HEK293 (cell line): ENCODE measurements at regions not wholly inside any gene's neighbourhood (a gene's known extent, or its start where the extent isn't known, plus 50 kb on each side); places are given as distances from the start of the nearest gene placed in this dataset.
A peak's percentile ranks its signal among the peaks of the same experiment; 100 is the strongest.
"Not testable (repeated sequence)": the region's sequence is repeated elsewhere in the genome, so short reads cannot be mapped to it uniquely, and the experiment has no call there.

Experiments used
- CTCF ChIA-PET: fragments of 350-600 bp; formaldehyde crosslinking; extraction: SDS; loops from one replicate; lab custom pipeline; 2021; ENCODE audit warnings: antibody characterized with exemption; lab: Yijun Ruan, JAX
- POLR2A ChIA-PET: fragments of 300-600 bp; formaldehyde crosslinking; extraction: SDS; loops from one replicate; lab custom pipeline; 2020; ENCODE audit warnings: antibody characterized with exemption, inconsistent platforms; lab: Yijun Ruan, JAX
- H3K27ac ChIP-seq: fragments of 200-500 bp; sonication (Bioruptor generic); 2 replicates; pipeline ENCODE4 v1.5.1; 2014; ENCODE audit warnings: low read depth, low read length, control low read depth, inconsistent platforms; ENCODE audit errors: extremely low read depth
- H3K36me3 ChIP-seq, 2 experiments: fragments of 200-500 bp in 1 of 2; sonication (Bioruptor generic) in 1 of 2; 1 replicate in 1 of 2; 2 replicates in 1 of 2; pipeline ENCODE4 v1.5.1; 2014 to 2017; ENCODE audit warnings: inconsistent platforms in 2 of 2, low read length in 2 of 2; ENCODE audit not compliant: control insufficient read depth in 2 of 2, insufficient read depth in 1 of 2
- H3K4me1 ChIP-seq: fragments of 200-500 bp; sonication (Bioruptor generic); 2 replicates; pipeline ENCODE4 v1.5.1; 2014; ENCODE audit warnings: mild to moderate bottlenecking, low read length, inconsistent platforms; ENCODE audit not compliant: control insufficient read depth, insufficient read depth
- H3K4me3 ChIP-seq: 2 replicates; pipeline ENCODE4 v1.5.1; 2011; ENCODE audit warnings: low read depth, mild to moderate bottlenecking, control low read depth, low read length, moderate library complexity
- H3K9me3 ChIP-seq: fragments of 200-500 bp; sonication (Bioruptor generic); 2 replicates; pipeline ENCODE4 v1.5.1; 2014; ENCODE audit warnings: low read depth, low read length, inconsistent platforms; ENCODE audit not compliant: control insufficient read depth, insufficient read depth
- GFI1B ChIP-seq: fragments of 450-650 bp; formaldehyde crosslinking; IDR thresholded peaks from 2 replicates; pipeline ENCODE4 v1.5.1; 2016; ENCODE audit warnings: missing biosample characterization, missing genetic modification characterization
- HOXC10 ChIP-seq: sonication (generic); formaldehyde crosslinking; IDR thresholded peaks from 2 replicates; pipeline ENCODE4 v1.8.1; 2023; ENCODE audit warnings: mild to moderate bottlenecking, missing genetic modification reagents
- HOXD13 ChIP-seq: sonication (generic); formaldehyde crosslinking; IDR thresholded peaks from 2 replicates; pipeline ENCODE4 v1.8.0; 2022; ENCODE audit warnings: missing genetic modification reagents, borderline replicate concordance
- OVOL3 ChIP-seq: fragments of 450-650 bp; formaldehyde crosslinking; IDR thresholded peaks from 2 replicates; pipeline ENCODE4 v1.5.1; 2016; ENCODE audit warnings: missing biosample characterization, missing genetic modification characterization
- RBAK ChIP-seq: fragments of 450-650 bp; formaldehyde crosslinking; IDR thresholded peaks from 2 replicates; pipeline ENCODE4 v1.5.1; 2016; ENCODE audit warnings: missing biosample characterization, missing genetic modification characterization
- SCRT2 ChIP-seq: fragments of 450-650 bp; formaldehyde crosslinking; IDR thresholded peaks from 2 replicates; pipeline ENCODE4 v1.5.1; 2016; ENCODE audit warnings: missing biosample characterization, missing genetic modification characterization
- SP2 ChIP-seq: fragments of 450-650 bp; formaldehyde crosslinking; IDR thresholded peaks from 2 replicates; pipeline ENCODE4 v1.5.1; 2016; ENCODE audit warnings: missing biosample characterization, missing genetic modification characterization
- ZNF133 ChIP-seq: fragments of 450-650 bp; formaldehyde crosslinking; IDR thresholded peaks from 2 replicates; pipeline ENCODE4 v1.5.1; 2016; ENCODE audit warnings: missing biosample characterization, missing genetic modification characterization
- ZNF175 ChIP-seq: fragments of 450-650 bp; formaldehyde crosslinking; IDR thresholded peaks from 2 replicates; pipeline ENCODE4 v1.5.1; 2016; ENCODE audit warnings: missing biosample characterization, missing genetic modification characterization
- ZNF302 ChIP-seq: fragments of 450-650 bp; formaldehyde crosslinking; IDR thresholded peaks from 2 replicates; pipeline ENCODE4 v1.5.1; 2016; ENCODE audit warnings: missing biosample characterization, missing genetic modification characterization, low read depth
- ZNF341 ChIP-seq: fragments of 450-650 bp; formaldehyde crosslinking; IDR thresholded peaks from 2 replicates; pipeline ENCODE4; 2016; ENCODE audit warnings: low read depth, missing biosample characterization, missing genetic modification characterization
- ZNF654 ChIP-seq: fragments of 450-650 bp; formaldehyde crosslinking; IDR thresholded peaks from 2 replicates; pipeline ENCODE4 v1.5.1; 2016; ENCODE audit warnings: low read depth, missing biosample characterization, missing genetic modification characterization
- TF ChIP-seq, protein P1 (sequence below): fragments of 450-650 bp; formaldehyde crosslinking; IDR thresholded peaks from 2 replicates; pipeline ENCODE4 v1.5.1; 2016; ENCODE audit warnings: missing biosample characterization, missing genetic modification characterization
- TF ChIP-seq, protein P2 (sequence below): fragments of 450-650 bp; formaldehyde crosslinking; IDR thresholded peaks from 2 replicates; pipeline ENCODE4 v1.5.1; 2016; ENCODE audit warnings: missing biosample characterization, missing genetic modification characterization
- TF ChIP-seq, protein P3 (sequence below): fragments of 450-650 bp; formaldehyde crosslinking; IDR thresholded peaks from 2 replicates; pipeline ENCODE4 v1.5.1; 2016; ENCODE audit warnings: missing biosample characterization, missing genetic modification characterization, low read depth
- TF ChIP-seq, protein P4 (sequence below): fragments of 450-650 bp; formaldehyde crosslinking; IDR thresholded peaks from 2 replicates; pipeline ENCODE4 v1.5.1; 2016; ENCODE audit warnings: missing biosample characterization, missing genetic modification characterization

DNA sequence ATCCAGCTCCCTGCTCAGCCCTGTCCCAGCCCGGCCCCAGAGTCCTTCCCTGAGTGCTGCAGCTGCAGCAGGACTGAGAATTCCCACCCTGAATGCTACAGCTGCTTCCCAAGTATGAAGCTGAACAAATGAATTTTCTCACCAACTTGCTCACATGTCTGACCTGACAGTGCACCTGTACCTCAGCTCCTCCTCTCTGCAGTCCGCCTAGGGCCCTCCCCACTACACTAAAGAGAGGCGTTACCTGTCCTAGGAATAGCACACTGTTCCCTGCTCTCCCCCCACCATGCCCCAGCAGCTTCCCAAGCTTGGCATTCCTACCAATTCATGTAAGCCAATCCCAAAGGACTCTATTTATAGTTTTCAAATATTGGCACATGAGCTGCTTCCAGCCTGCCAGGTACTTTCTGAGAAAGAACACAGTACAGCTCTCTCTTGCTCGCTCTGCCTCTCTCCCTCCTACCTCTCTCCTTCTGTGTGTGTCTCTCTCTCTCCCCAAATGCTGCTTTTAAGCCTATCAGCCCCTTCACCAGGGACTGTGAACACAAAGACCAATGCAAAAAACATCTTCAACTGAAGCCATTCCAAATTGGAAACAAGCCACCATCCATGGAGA lies 400.1 kb downstream of the TNS3 start (continued):
- TF ChIP-seq, protein P1, sequence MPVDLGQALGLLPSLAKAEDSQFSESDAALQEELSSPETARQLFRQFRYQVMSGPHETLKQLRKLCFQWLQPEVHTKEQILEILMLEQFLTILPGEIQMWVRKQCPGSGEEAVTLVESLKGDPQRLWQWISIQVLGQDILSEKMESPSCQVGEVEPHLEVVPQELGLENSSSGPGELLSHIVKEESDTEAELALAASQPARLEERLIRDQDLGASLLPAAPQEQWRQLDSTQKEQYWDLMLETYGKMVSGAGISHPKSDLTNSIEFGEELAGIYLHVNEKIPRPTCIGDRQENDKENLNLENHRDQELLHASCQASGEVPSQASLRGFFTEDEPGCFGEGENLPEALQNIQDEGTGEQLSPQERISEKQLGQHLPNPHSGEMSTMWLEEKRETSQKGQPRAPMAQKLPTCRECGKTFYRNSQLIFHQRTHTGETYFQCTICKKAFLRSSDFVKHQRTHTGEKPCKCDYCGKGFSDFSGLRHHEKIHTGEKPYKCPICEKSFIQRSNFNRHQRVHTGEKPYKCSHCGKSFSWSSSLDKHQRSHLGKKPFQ (tag by site-specific recombination), result no peak
- TF ChIP-seq, protein P2, sequence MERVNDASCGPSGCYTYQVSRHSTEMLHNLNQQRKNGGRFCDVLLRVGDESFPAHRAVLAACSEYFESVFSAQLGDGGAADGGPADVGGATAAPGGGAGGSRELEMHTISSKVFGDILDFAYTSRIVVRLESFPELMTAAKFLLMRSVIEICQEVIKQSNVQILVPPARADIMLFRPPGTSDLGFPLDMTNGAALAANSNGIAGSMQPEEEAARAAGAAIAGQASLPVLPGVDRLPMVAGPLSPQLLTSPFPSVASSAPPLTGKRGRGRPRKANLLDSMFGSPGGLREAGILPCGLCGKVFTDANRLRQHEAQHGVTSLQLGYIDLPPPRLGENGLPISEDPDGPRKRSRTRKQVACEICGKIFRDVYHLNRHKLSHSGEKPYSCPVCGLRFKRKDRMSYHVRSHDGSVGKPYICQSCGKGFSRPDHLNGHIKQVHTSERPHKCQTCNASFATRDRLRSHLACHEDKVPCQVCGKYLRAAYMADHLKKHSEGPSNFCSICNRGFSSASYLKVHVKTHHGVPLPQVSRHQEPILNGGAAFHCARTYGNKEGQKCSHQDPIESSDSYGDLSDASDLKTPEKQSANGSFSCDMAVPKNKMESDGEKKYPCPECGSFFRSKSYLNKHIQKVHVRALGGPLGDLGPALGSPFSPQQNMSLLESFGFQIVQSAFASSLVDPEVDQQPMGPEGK (tag by site-specific recombination), result no peak

DNA sequence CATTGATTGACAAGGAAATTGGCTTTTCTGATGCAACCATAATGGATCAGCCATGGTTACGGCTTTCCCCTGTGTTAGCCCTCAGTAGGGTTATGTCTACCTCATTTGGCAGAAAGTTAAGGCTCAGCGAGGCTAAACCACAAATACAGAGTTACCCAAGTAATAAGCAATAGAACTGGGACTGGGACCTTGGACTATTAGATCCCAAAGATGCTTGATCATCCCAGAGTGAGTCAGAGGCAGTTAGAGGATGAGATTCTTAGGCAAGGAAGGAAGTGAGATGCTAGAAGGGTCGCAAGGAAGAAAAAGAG lies 401.4 kb downstream of the TNS3 start:
- no peaks in the 10 kb centered on the region for H3K4me1 ChIP-seq
- no peaks in the 10 kb centered on the region for H3K36me3 ChIP-seq
- no peak overlapping the region for H3K27ac ChIP-seq
- POLR2A ChIA-PET, result no interaction called here
- no peak overlapping the region for H3K4me3 ChIP-seq
- TF ChIP-seq HOXD13 (CRISPR knock-in tag), result no peak
- TF ChIP-seq ZNF341 (tag by site-specific recombination), result no peak
- no peak for TF ChIP-seq GFI1B
- no peak for TF ChIP-seq ZNF133
- TF ChIP-seq, all 188 proteins: peak for 0
- no peaks in the 10 kb centered on the region for H3K9me3 ChIP-seq
- CTCF ChIA-PET, result interaction anchor here (0.5 to 2.9 kb wide), 11 partner anchors 10 to 1308 kb away, joined by 3 to 11 read pairs (median 3); no protein-coding TSS in a partner anchor

DNA sequence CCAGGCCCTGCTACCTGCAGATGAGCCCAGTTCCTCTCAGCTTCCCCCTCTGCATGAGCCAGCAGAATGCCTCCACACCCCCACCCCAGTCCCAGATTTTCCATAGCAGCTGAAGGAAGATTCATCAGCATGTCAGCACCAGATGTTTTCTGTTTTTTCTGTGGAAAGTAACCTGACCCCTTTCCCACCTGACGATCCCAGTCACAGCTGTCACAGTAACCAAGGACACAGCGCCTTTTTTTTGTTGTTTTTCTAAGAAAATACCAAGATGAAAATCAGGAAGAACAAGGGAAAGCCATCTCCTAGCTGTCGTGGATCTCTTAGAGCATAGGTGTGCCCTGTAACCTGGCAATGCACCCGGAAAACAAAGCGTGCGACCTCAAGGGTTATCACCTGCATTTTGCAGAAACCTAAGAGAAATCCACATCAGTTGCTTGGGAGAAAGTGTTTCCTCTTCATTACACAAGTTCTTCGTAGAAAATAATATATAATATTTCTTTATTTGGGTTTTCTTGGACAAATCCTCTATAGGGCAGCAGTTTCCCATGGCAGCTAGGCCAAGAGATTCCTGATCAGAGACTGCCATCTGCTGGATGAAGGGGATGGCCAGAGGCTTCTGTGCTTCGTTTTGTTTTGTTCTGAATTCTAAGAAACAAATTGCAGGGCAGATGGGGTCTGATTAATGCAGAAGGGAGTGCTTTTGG lies 401.9 kb downstream of the TNS3 start:
- Histone ChIP-seq H3K4me3 (no peak overlapping the region), H3K36me3 (no peaks in the 10 kb centered on the region), H3K4me1 (no peaks in the 10 kb centered on the region)
- POLR2A ChIA-PET, result no interaction called here
- TF ChIP-seq OVOL3 (tag by site-specific recombination) (no peak), RBAK (no peak), ZNF654 (tag by site-specific recombination) (peak; percentile 76), SCRT2 (tag by site-specific recombination) (no peak), ZNF175 (tag by site-specific recombination) (no peak), HOXC10 (CRISPR knock-in tag) (no peak), SP2 (tag by site-specific recombination) (no peak), ZNF302 (tag by site-specific recombination) (no peak)
- TF ChIP-seq, protein P3, sequence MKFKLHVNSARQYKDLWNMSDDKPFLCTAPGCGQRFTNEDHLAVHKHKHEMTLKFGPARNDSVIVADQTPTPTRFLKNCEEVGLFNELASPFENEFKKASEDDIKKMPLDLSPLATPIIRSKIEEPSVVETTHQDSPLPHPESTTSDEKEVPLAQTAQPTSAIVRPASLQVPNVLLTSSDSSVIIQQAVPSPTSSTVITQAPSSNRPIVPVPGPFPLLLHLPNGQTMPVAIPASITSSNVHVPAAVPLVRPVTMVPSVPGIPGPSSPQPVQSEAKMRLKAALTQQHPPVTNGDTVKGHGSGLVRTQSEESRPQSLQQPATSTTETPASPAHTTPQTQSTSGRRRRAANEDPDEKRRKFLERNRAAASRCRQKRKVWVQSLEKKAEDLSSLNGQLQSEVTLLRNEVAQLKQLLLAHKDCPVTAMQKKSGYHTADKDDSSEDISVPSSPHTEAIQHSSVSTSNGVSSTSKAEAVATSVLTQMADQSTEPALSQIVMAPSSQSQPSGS (tag by site-specific recombination), result no peak
- TF ChIP-seq, protein P4, sequence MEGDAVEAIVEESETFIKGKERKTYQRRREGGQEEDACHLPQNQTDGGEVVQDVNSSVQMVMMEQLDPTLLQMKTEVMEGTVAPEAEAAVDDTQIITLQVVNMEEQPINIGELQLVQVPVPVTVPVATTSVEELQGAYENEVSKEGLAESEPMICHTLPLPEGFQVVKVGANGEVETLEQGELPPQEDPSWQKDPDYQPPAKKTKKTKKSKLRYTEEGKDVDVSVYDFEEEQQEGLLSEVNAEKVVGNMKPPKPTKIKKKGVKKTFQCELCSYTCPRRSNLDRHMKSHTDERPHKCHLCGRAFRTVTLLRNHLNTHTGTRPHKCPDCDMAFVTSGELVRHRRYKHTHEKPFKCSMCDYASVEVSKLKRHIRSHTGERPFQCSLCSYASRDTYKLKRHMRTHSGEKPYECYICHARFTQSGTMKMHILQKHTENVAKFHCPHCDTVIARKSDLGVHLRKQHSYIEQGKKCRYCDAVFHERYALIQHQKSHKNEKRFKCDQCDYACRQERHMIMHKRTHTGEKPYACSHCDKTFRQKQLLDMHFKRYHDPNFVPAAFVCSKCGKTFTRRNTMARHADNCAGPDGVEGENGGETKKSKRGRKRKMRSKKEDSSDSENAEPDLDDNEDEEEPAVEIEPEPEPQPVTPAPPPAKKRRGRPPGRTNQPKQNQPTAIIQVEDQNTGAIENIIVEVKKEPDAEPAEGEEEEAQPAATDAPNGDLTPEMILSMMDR, result 0 out of 2 replicates have a peak, but pooled peaks have one; percentile 12
- TF ChIP-seq, all 188 proteins: peak for 2
- CTCF ChIA-PET, result interaction anchor here (0.5 to 2.7 kb wide), 10 partner anchors 9 to 1308 kb away, joined by 3 to 11 read pairs (median 3); no protein-coding TSS in a partner anchor
- Histone ChIP-seq H3K27ac (no peak overlapping the region), H3K9me3 (no peaks in the 10 kb centered on the region)

DNA sequence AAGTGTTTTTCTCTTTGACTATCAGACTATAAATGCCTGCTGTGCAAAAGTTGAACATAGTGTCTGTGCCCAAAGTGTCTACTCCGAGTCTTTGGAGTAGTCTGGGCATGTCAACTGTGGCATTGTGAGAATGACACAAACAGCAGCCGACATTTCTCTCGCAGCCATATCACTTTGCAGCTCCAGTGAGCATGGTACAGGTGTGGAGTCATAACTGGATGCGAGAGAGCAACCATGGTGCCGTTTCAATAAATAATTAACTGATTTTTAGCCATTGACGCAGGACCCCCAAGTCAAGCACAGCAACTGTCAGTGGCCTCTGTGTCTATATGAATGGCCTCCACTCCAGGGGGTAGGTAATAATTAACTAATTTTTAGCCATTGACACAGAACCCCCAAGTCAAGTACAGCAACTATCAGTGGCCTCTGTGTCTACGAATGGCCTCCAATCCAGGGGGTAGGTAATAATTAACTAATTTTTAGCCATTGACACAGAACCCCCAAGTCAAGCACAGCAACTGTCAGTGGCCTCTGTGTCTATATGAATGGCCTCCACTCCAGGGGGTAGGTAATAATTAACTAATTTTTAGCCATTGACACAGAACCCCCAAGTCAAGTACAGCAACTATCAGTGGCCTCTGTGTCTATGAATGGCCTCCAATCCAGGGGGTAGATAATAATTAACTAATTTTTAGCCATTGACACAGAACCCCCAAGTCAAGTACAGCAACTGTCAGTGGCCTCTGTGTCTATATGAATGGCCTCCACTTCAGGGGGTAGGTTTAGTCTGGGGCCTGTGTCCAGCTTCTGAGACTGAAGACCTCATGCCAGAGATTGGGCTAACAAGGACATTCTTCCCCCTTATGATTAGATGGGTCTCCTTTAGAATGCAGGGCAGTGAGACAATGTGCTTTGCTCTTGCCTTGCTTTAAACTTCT lies 409.0 kb downstream of the TNS3 start:
- H3K4me1 ChIP-seq, H3K36me3 ChIP-seq, H3K9me3 ChIP-seq, H3K4me3 ChIP-seq, H3K27ac ChIP-seq, POLR2A ChIA-PET: not testable (repeated sequence)
- CTCF ChIA-PET, result interaction anchor here (0.8 to 1.0 kb wide), 2 partner anchors 57 to 72 kb away, joined by 3 read pairs; no protein-coding TSS in a partner anchor
